ENCODE measurements at regions not wholly inside any gene's neighbourhood (a gene's known extent, or its start where the extent isn't known, plus 50 kb on each side); places are given as distances from the start of the nearest gene placed in this dataset.
"Not testable (repeated sequence)": the region's sequence is repeated elsewhere in the genome, so short reads cannot be mapped to it uniquely, and the experiment has no call there.

DNA sequence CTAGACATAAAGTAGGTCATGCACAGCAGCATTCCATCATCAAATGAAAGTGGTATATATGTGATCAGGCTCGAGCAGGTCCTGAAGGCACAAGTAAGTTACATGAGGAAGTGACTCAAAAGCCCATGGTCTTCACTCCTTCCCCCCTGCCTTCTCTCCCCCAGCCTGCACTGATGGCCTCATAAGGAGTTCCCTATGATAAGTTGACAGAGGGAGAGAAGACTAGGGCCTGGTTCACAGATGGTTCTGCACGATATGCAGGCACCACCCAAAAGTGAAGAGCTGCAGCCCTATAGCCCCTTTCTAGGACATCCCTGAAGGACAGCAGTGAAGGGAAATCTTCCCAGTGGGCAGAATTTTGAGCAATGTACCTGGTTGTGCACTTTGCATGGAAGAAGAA is 57.5 kb upstream of the CCDC80 start:
- in situ Hi-C loops (cut with MboI; ENCODE audit: low sequenced_read_pairs); H4K20me1 ChIP-seq (ENCODE audit: insufficient read depth, low read length); CTCF ChIA-PET; H2AFZ ChIP-seq (replicated peaks; ENCODE audit: low read length, poor library complexity); H3K9ac ChIP-seq (ENCODE audit: low read depth, low read length); H3K18ac ChIP-seq (ENCODE audit: low read depth, low read length); H3K4me2 ChIP-seq (ENCODE audit: low read depth, low read length); H3K56ac ChIP-seq (ENCODE audit: extremely low read depth, insufficient read depth, low read length); H3K4ac ChIP-seq (ENCODE audit: low read depth, low read length); H3K9me3 ChIP-seq (ENCODE audit: control insufficient read depth, insufficient read depth, low read length); H2AK9ac ChIP-seq (replicated peaks; ENCODE audit: low read depth, low read length, poor library complexity); H3K27me3 ChIP-seq (ENCODE audit: control insufficient read depth, insufficient read depth, low read length); DNase-seq; ATAC-seq (ENCODE audit: low read depth); H3K4me3 ChIP-seq (ENCODE audit: insufficient read depth, low read depth, low read length); intact Hi-C loops (cut with micrococcal nuclease); dilution Hi-C loops (cut with HindIII; ENCODE audit: low sequenced_read_pairs, unreplicated experiment); H3K14ac ChIP-seq (replicated peaks; ENCODE audit: low read depth, low read length); H3K23ac ChIP-seq (ENCODE audit: low read depth, low read length); POLR2A ChIA-PET (ENCODE audit: unreplicated experiment); H3K36me3 ChIP-seq (ENCODE audit: control insufficient read depth, insufficient read depth, low read length); H3K79me1 ChIP-seq (ENCODE audit: low read depth in 1 of 2, low read length in 2 of 2); BruUV-seq (replicated peaks); H3K9me1 ChIP-seq (ENCODE audit: insufficient read depth, low read length); H3K27ac ChIP-seq (ENCODE audit: insufficient read depth, low read length): not testable (repeated sequence)
- Histone ChIP-seq H2BK5ac (ENCODE audit: low read depth, low read length, poor library complexity, severe bottlenecking) (peak overlapping the region; percentile 26), H3K4me1 (ENCODE audit: control insufficient read depth, insufficient read depth, low read length) (peaks cover 10% of the 10 kb centered on the region), H2BK15ac (ENCODE audit: low read depth, low read length) (0 out of 3 replicates have a peak overlapping the region, but pooled peaks have one; percentile 57), H4K91ac (ENCODE audit: insufficient read depth, low read depth, low read length) (peak overlapping the region; percentile 48; the same call in 1 of the 2 replicates), H2BK20ac (ENCODE audit: low read depth, low read length) (peak overlapping the region; percentile 79; the same call in 1 of the 2 replicates), H4K8ac (ENCODE audit: low read depth in 2 of 2, low read length in 2 of 2) (peak overlapping the region in 1 of 2 experiments; percentile 38; a peak in 1 of 4 replicates), H4K5ac (ENCODE audit: low read depth, low read length) (peak overlapping the region; percentile 48; the same call in 1 of the 2 replicates), H2BK120ac (ENCODE audit: low read depth, low read length) (peak overlapping the region; percentile 86), H2AK5ac (ENCODE audit: low read depth, low read length) (peak overlapping the region; percentile 87)
- no CpG with 5 or more reads among the region's 2 CpGs for WGBS, 2 experiments (ENCODE audit: extremely low coverage in 2 of 2, insufficient read length in 1 of 2)

- H3K9me1 ChIP-seq (ENCODE audit: insufficient read depth, low read length); intact Hi-C loops (cut with micrococcal nuclease); ATAC-seq (ENCODE audit: low read depth); BruUV-seq (replicated peaks); dilution Hi-C loops (cut with HindIII; ENCODE audit: low sequenced_read_pairs, unreplicated experiment); CTCF ChIA-PET; POLR2A ChIA-PET (ENCODE audit: unreplicated experiment); H3K79me1 ChIP-seq (ENCODE audit: low read depth in 1 of 2, low read length in 2 of 2); H3K9ac ChIP-seq (ENCODE audit: low read depth, low read length); H3K27me3 ChIP-seq (ENCODE audit: control insufficient read depth, insufficient read depth, low read length); H3K56ac ChIP-seq (ENCODE audit: extremely low read depth, insufficient read depth, low read length); H2AK9ac ChIP-seq (replicated peaks; ENCODE audit: low read depth, low read length, poor library complexity); H3K27ac ChIP-seq (ENCODE audit: insufficient read depth, low read length); DNase-seq; H3K36me3 ChIP-seq (ENCODE audit: control insufficient read depth, insufficient read depth, low read length); H3K4me2 ChIP-seq (ENCODE audit: low read depth, low read length); H2AFZ ChIP-seq (replicated peaks; ENCODE audit: low read length, poor library complexity); in situ Hi-C loops (cut with MboI; ENCODE audit: low sequenced_read_pairs); H3K23ac ChIP-seq (ENCODE audit: low read depth, low read length); H4K20me1 ChIP-seq (ENCODE audit: insufficient read depth, low read length); H3K9me3 ChIP-seq (ENCODE audit: control insufficient read depth, insufficient read depth, low read length); H3K4me3 ChIP-seq (ENCODE audit: insufficient read depth, low read depth, low read length): not testable (repeated sequence)
- peak overlapping the region; percentile 26; a peak in 1 of 4 replicates for H4K8ac ChIP-seq (ENCODE audit: low read depth in 2 of 2, low read length in 2 of 2)
- peak overlapping the region; percentile 72; the same call in 1 of the 2 replicates for H3K14ac ChIP-seq (replicated peaks; ENCODE audit: low read depth, low read length)
- H4K91ac ChIP-seq (ENCODE audit: insufficient read depth, low read depth, low read length), result peak overlapping the region; percentile 72; the same call in 1 of the 2 replicates
- no CpG with 5 or more reads among the region's 3 CpGs for WGBS, 2 experiments (ENCODE audit: extremely low coverage in 2 of 2, insufficient read length in 1 of 2)
- peak overlapping the region; percentile 64; the same call in 1 of the 2 replicates for H4K5ac ChIP-seq (ENCODE audit: low read depth, low read length)
- peak overlapping the region; percentile 70; the same call in 1 of the 2 replicates for H3K18ac ChIP-seq (ENCODE audit: low read depth, low read length)
- H2BK120ac ChIP-seq (ENCODE audit: low read depth, low read length), result peak overlapping the region; percentile 88
- peaks cover 10% of the 10 kb centered on the region for H3K4me1 ChIP-seq (ENCODE audit: control insufficient read depth, insufficient read depth, low read length)
- H2AK5ac ChIP-seq (ENCODE audit: low read depth, low read length), result peak overlapping the region; percentile 34; the same call in 1 of the 2 replicates
- H2BK15ac ChIP-seq (ENCODE audit: low read depth, low read length), result peak overlapping the region; percentile 45; the same call in 2 of the 3 replicates
- H2BK20ac ChIP-seq (ENCODE audit: low read depth, low read length), result peak overlapping the region; percentile 80; the same call in 1 of the 2 replicates
- peak overlapping the region; percentile 91 for H2BK5ac ChIP-seq (ENCODE audit: low read depth, low read length, poor library complexity, severe bottlenecking)
- H3K4ac ChIP-seq (ENCODE audit: low read depth, low read length), result peak overlapping the region; percentile 14; the same call in 1 of the 2 replicates
Measured at GRCh38 chr3:112696244-112696643, 55.3 kb upstream of the CCDC80 start.

Data from IMR-90 (cell line).